GM21737 (cell line): ENCODE measurements at regions not wholly inside any gene's neighbourhood (a gene's known extent, or its start where the extent isn't known, plus 50 kb on each side); places are given as distances from the start of the nearest gene placed in this dataset.
"Not testable (repeated sequence)": the region's sequence is repeated elsewhere in the genome, so short reads cannot be mapped to it uniquely, and the experiment has no call there.

Source experiments
- ATAC-seq: cut with Tn5 transposase; IDR thresholded peaks from one replicate; pipeline ENCODE4 v1.9.1; 2021; ENCODE audit warnings: mild to moderate bottlenecking, moderate library complexity; ENCODE audit not compliant: unreplicated experiment

DNA sequence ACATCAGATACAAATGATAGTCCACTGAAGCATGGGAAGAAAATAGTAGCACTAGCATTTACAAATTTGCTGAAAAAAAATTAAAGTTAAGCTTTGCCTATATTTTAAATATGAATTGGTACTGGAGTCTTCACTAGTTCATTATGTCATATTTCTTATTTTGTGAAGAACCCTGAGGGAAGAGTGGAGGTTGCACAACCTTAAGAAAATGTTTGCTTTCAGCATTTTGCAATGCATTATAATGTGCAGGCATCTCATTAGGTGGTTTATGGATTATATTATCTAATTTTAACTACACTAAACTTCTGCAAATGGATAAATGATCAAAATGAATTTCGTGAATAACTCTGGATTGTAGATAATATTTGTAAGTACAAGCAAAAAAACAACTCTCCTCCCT lies 390.8 kb upstream of the HS3ST5 start:
- no peak for ATAC-seq

DNA sequence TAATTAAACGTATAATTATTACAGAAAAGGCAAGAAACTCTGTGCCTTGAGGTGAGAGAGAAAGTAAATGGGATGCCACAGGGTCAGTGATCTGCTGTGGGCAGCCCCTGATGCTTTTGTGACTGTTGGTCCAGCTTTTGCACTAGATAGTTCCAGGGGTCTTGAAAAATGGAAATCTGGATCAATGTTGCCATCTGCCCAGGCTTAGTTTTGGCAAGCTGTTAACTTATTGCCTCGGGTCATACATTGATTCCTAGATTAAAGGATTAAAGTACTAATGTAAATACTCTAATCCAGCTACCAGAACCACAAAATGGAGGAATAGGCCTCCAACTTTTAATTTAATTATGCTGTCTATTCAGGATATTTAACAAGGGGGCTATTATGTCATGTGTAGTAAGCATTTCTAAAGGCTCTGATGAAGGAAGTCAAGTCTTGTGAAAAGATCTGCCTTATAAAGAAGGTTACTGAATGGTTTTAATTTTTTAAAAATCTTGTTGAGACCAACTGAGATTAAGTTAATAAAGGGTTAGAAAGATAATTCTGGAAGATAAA lies 376.0 kb upstream of the HS3ST5 start:
- ATAC-seq = no peak

DNA sequence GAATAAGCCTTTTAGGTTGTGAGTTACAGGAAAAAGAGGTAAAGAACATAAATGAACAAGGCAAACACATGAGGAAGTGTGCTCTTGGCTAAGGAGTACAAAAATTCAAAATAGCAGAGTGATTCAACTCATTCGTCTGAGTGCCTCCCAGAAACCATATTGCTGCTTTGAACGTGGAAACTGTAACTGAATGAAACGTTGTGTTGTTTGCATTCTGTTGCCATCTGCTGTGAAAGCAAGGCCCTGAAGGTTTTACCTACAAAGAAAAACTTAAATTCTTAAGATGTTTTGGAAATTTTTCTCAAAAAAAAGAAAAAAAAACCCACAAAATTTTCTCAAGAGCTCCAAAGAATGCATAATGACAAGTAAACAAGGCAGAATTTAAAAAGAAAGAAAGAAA lies 375.4 kb upstream of the HS3ST5 start:
- no peak for ATAC-seq

DNA sequence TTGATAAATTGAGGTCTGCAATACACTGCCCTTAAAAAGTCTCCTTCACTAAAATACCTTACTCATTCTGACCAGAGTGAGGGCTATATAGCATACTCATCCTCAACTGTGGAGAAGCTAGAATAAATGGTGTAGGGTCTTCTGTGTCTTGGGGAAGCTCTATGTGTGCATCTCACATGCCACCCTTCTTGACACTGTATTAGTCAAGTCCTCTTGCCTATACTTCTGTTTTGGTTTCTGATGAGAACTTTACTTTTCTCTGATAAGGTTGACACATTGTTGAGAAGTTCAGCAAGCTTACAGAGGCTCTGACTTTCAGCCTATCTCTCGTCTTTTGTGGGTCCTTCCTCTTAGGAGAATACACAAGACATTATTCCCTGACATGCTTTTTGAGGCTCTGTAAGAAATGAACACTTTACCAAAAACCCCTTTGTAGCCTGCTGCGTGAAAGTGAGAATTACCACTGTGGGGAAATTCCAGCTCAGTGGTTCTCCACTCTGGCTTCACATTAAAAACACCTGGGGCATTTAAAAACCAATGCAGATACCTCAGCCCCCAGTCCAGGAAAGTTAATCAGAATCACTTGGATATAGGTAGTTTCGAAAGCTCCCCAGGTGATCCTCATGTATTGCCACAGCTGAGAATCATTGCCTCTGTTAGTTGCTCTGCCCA lies 372.1 kb upstream of the HS3ST5 start:
- ATAC-seq = no peak

DNA sequence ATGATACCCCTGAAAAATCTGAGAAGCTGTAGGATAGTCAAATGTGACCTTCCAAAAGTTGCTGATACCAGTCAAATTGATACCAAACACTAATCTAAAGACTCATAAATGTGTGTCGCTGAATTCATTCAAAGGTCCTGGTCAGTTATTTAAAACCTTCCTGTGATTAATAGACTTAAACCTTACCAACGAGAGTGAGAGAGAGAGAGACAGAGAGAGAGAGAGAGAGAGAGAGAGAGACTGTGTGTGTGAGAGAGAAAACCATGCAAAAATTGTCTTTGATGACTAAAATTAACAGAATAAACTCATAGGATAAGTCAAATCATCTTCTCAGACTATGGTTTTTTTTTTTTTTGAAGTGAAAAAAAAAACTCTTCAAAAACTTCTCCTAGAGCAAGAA lies 370.9 kb upstream of the HS3ST5 start:
- no peak for ATAC-seq

DNA sequence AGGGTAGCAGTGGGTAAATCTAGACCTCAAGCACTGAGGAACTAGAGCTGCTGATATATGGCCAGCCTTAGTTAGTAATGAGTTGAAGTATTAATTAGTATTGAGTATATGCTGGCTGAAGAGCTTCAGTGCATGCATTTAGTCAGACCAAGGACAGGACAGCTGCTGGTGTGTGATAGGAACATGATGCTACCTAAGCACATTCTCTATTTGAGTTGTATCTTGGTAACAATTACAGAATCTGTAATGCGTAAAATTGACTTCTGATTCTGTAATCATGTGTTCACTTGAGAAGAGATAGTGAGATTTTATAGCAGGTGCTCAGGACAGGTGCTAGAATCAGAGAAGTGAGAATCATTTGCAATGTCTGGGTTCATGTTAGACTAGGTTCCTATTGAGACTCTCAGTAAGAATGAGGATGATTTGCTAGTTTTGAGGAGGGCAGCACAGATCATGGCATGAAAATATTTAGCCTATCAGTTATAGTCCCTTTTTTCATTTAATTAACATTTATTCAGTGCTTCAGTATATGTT lies 369.4 kb upstream of the HS3ST5 start:
- no peak for ATAC-seq

DNA sequence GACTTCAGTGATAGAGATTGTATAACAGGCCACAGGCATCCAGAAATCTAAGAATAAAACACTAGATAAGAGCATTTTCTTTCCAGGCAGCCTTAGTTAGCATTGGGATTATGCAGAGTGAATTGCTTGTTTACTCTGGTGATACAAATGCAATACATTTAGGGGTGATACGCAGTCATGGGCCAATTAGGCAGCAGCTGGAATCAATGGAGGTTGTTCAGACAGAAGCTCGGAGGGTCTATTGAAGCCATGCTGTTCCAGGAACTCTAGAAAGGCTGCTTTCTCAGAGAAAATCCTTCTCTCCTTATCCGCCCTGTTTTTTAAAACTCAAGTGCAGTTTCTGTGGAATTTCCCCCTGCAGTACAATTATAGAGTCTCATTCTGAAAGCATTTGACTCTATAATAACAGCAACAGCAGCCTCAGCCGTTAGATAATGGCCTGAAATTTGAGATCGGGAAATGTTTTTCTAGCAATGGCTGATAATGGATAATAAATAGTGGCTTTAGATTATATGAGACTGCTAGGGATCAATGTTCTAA lies 364.3 kb upstream of the HS3ST5 start:
- no peak for ATAC-seq

DNA sequence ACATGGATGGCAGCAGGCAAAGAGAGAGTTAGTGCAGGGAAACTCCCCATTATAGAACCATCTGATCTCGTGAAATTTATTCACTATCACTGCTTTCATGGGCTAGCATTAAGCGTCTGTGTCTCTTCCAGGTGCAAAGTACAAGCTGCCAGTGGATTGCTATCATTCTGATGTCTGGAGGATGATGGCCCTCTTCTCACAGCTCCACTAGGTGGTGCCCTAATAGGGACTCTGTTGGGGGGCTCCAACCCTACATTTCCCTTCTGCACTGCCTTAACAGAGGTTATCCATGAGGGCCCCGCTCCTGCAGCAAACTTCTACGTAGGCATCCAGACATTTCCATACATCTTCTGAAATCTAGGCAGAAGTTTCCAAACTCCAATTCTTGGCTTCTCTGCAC lies 347.8 kb upstream of the HS3ST5 start:
- ATAC-seq = no peak

DNA sequence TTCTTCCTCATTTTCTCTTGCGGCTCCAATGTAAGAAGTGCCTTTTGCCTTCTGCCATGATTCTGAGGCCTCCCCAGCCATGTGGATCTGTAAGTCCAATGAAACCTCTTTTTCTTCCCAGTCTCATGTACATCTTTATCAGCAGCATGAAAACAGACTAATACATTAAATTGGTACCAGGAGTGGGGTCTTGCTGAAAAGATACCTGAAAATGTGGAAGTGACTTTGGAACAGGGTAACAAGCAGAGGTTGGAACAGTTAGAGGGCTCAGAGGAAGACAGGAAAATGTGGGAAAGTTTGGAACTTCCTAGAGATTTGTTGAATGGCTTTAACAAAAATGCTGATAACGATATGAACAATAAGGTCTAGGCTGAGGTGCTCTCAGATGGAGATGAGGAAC lies 316.7 kb upstream of the HS3ST5 start:
- ATAC-seq = no peak

DNA sequence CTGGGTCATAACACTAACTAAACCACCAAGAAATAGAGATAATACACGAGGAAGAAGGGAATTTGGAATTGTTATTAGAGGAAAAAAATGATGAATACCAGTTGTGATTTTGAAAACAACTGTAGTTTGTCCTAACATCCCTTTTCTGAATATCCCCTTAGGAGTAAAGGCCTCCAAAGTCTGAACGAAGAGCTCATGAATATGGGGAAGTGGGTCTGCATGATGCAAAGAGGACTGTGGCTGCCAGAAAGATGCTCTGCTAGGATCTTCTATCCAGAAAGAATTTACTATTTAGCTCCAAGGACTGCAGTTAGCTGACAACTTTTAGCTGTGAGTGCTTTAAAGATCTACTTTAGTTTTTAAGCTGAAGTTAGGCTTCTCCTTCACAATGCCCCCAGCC lies 308.8 kb upstream of the HS3ST5 start:
- ATAC-seq = no peak

DNA sequence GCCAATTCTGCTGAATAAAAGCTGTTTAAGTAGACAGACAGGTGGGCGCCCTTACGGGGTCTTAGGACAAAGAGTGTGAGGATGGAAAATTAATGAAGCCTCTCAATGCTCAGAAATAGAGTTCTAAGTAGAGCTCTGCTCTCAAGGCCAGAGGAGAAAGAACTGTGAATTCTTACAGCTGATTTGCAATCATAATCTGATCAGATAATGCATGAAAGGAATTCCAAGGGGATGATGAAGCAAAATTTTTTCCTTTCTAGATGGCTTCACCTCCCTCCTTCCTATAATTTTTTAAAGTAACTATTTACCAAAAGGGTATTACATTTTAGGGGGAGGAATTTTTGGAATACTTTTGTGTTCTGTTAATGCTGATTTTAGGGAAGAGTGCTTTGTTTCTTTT lies 308.1 kb upstream of the HS3ST5 start:
- ATAC-seq = no peak

DNA sequence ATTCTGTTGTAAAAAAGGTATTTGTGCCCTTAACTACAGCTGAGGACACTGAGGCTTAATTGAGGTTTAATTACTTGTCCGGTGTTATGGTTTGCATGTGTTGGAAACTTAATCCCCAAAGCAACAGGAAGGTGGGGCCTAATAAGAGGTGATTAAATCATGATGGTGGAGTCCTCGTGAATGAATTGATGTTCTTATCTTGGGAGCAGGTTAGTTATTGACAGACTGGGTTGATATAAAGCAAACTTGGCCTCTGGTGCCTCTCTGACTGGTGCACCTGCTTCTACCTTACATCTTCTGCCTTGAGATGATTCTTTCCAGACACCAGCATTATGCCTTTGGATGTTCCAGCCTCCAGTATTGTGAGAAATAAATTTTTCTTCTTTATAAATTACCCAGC lies 306.5 kb upstream of the HS3ST5 start:
- ATAC-seq = no peak

DNA sequence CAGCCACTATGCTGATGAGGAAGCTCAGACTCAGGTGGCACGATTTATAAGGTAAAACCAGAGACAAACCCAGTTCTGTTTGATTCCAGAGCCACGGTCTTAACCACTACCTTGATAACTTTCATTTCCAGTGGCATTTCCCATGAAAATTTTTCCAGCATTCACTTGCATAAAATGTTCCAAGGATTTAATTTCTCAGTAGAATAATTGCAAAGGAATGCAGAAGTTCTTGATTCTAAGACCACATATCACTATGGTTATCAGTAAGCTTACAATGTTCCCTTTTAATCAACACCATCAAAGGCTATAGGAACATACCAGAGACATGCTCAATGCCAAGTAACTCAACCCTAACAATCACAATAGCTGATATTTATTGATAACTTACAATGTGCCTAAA lies 306.0 kb upstream of the HS3ST5 start:
- no peak for ATAC-seq

DNA sequence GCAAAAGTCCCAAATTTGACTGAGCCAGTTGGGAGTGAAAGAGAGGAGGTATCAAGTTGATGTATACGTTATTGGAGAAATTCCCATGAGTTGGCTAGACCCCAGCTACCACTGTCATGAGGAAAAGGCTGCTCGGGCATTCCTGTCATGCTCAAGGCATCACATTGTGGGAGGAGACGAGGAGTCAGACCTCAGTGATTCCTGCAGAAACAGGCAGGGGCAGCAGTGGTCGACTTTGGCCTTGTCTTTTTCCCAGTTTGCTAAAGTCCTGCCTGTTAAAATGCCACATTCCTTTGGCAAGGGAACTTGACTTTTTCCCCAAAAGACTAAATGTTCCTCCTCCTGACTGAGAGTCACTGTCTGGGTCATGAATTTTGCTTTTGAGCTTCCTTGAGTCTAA lies 295.5 kb upstream of the HS3ST5 start:
- ATAC-seq = no peak

DNA sequence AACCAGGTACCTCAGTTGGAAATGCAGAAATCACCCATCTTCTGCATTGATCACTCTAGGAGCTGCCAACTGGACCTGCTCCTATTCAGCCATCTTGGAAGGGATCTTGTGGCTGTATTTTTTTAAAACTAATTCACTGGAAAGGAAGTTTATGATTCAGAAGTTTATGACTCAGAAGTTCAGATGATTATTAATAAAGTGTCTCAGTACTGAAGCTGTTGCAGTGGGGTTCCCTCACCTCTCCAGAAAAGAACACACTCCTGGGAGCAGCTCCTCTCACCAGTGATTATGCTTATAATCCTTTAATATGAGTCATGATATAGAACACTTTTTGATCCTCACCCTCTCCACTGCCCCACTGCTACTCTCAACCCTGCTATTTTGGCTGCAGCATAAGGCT lies 291.2 kb upstream of the HS3ST5 start:
- ATAC-seq = no peak

DNA sequence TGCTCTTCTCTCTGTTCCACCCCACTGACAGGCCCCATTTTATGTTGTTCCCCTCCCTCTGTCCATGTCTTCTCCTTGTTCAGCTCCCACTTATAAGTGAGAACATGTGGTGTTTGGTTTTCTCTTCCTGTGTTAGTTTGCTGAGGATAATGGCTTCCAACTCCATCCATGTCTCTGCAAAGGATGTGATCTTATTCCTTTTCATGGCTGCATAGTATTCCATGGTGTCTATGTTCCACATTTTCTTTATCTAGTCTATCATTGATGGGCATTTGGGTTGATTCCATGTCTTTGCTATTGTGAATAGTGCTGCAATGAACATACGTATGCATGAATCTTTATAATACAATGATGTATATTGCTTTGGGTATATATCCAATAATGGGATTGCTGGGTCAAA lies 283.4 kb upstream of the HS3ST5 start:
- not testable (repeated sequence) for ATAC-seq

DNA sequence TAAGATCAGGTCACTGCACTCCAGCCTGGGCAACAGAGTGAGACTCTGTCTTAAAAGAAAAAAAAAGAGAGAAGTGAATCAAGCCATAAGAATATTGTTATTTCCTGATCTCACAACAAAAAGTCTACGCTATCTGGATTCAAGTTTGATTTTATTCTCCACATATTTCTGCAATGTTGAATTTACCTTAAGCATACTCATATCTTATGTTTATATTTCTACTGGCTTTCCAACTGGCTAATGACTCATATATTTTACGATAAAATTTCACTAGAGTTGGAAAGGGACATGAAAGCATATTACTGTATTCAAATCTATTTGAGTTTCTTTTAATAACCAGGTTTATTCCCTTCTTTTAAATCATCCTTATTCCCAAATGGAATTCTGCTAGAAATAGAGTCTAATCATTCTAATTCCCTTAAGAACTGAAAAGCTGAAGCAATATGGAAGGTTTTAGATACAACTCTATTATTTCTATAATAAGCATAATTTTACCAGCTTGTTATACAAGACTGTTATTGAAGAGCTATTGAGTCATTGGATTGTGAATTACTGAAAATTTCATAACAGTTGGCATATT lies 276.9 kb upstream of the HS3ST5 start:
- ATAC-seq = no peak

DNA sequence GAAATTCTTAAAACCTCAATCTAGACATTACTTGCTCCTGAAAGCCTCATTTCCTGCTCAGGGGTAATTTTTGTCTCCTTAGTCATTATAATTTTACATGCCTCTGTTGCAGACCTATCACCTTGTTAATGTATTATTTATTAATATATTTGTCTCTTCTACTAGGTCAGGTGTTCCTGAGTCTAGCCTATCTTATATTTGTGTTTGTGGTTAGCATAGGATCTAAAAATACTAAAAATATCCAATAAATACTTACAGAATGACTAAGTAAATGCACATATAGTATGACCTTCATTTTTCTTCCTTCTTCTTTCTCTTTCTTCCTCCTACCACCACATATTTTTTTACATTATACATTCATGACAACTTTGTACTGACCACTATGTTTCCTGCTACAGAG lies 268.9 kb upstream of the HS3ST5 start:
- no peak for ATAC-seq

DNA sequence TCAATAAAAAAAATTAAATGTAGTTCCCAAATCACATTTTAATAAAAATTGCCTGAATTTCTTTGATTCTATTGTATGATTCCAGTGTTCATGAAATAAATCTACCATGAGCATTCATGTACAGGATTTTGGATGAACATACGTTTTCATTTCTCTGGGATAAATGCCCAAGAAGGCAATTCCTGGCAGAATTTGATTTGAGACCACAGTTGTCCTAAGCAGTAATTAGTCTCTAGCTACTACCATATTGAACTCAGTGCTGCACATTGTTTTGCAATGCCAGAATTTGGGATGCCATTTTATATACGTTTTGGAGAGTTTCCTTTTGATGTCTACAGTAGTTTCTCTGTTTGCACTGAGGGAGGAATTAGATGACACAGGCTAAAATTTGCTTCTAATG lies 265.3 kb upstream of the HS3ST5 start:
- ATAC-seq = no peak

DNA sequence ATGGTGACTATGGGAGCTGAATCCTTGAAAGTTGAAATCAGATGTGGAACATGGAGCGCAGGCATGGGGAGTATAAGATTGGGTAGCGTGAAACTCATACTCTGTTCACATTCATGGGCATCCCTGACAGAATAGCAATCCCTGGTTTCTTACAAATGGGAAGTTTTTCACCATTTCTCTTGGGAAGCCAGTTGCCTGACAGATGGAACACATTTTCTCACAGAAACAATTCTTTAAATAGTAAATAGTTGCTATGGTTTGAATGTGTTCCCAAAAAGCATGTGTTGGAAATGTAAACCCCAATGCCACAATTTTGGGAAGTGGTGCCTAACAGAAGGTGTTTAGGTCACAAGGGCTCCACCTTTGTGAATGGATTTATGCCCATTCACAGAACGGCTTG lies 262.8 kb upstream of the HS3ST5 start:
- no peak for ATAC-seq

DNA sequence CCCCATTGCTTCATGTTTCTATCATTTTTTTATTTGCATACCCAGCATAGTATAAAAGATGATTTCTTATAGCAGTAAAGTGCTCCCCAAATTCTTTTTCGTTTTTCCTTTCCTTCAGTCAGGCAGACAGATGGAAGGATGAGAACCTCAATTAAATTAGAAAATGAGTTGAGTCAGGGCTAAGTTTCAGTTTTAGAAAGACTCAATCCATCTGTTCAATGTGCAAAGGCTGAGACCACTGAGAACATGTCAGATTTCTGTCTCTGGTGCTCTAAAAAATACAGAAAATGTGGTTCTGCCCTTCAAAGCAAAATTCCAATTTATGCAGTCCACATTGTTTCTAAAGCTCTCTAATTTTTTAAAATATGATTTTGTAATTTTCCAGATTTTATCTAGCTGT lies 257.6 kb upstream of the HS3ST5 start:
- ATAC-seq = no peak

DNA sequence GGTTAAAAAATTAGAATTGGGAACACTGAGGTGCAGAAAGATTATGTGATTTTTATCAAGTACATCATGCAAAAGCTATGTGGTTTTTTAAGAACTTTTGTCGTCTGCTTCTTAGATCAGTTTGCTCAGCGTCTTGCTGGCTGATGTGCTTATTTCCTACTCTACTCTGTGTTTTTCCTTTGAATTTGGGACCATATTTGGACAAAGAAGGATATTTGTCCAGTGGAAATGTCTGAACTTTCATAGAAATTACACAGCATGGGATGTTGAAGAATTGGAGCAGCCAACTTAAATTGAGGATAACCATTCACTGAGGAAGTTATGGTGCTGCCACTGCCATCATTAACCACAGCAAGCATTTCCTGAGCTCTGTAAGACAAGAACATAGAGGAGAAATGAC lies 252.8 kb upstream of the HS3ST5 start:
- no peak for ATAC-seq
